Glutamatergic neuron (in vitro differentiated cells): ENCODE measurements at regions not wholly inside any gene's neighbourhood (a gene's known extent, or its start where the extent isn't known, plus 50 kb on each side); places are given as distances from the start of the nearest gene placed in this dataset.
"Not testable (repeated sequence)": the region's sequence is repeated elsewhere in the genome, so short reads cannot be mapped to it uniquely, and the experiment has no call there.

ENCODE experiments used
- DNase-seq: peaks from one replicate; pipeline ENCODE4 v3.0.0; 2022
- H3K27ac Mint-ChIP-seq: one replicate; pipeline ENCODE4 v1.8.0; 2020; ENCODE audit warnings: mild to moderate bottlenecking, mixed read lengths, inconsistent platforms; ENCODE audit not compliant: unreplicated experiment
- H3K27me3 Mint-ChIP-seq: one replicate; pipeline ENCODE4 v1.8.0; 2020; ENCODE audit warnings: mild to moderate bottlenecking, moderate library complexity, mixed read lengths, inconsistent platforms; ENCODE audit not compliant: unreplicated experiment
- H3K36me3 Mint-ChIP-seq: one replicate; pipeline ENCODE4 v1.8.0; 2020; ENCODE audit warnings: mild to moderate bottlenecking, mixed read lengths, inconsistent platforms; ENCODE audit not compliant: unreplicated experiment
- H3K4me1 Mint-ChIP-seq: one replicate; pipeline ENCODE4 v1.8.0; 2020; ENCODE audit warnings: mild to moderate bottlenecking, low read depth, mixed read lengths, inconsistent platforms; ENCODE audit not compliant: unreplicated experiment
- H3K4me3 Mint-ChIP-seq: one replicate; pipeline ENCODE4 v1.8.0; 2020; ENCODE audit warnings: mild to moderate bottlenecking, mixed read lengths, inconsistent platforms; ENCODE audit not compliant: unreplicated experiment
- H3K9me3 Mint-ChIP-seq: one replicate; pipeline ENCODE4 v1.8.0; 2020; ENCODE audit warnings: mild to moderate bottlenecking, moderate library complexity, mixed read lengths, inconsistent platforms; ENCODE audit not compliant: unreplicated experiment
- CTCF ChIP-seq: fragments of 200-600 bp; sonication (generic); IDR thresholded peaks from one replicate; pipeline ENCODE4 v1.5.0; 2021; ENCODE audit not compliant: partially characterized antibody, unreplicated experiment

- Mint-ChIP-seq H3K9me3 (no peaks in the 10 kb centered on the region), H3K36me3 (no peaks in the 10 kb centered on the region), H3K27me3 (peaks cover 2% of the 10 kb centered on the region), H3K4me3 (no peak overlapping the region), H3K4me1 (no peaks in the 10 kb centered on the region), H3K27ac (no peak overlapping the region)
- no peak for DNase-seq
- no peak for TF ChIP-seq CTCF
Observed at GRCh38 chr6:74899416-74899815, 306.4 kb downstream of the COL12A1 start.

GRCh38 chr6:74892091-74892490 lies 313.8 kb downstream of the COL12A1 start:
- H3K4me3 Mint-ChIP-seq: no peak overlapping the region
- H3K27me3 Mint-ChIP-seq: no peaks in the 10 kb centered on the region
- peaks cover 7% of the 10 kb centered on the region for H3K4me1 Mint-ChIP-seq
- no peak overlapping the region for H3K27ac Mint-ChIP-seq
- TF ChIP-seq CTCF: no peak
- H3K36me3 Mint-ChIP-seq: no peaks in the 10 kb centered on the region
- H3K9me3 Mint-ChIP-seq: peaks cover 2% of the 10 kb centered on the region
- no peak for DNase-seq

- no peak for TF ChIP-seq CTCF
- Mint-ChIP-seq H3K27me3 (no peaks in the 10 kb centered on the region), H3K4me1 (peaks cover 7% of the 10 kb centered on the region), H3K27ac (no peak overlapping the region), H3K4me3 (no peak overlapping the region), H3K36me3 (no peaks in the 10 kb centered on the region), H3K9me3 (peaks cover 2% of the 10 kb centered on the region)
- no peak for DNase-seq
Observed at GRCh38 chr6:74891349-74891831, 314.5 kb downstream of the COL12A1 start.

GRCh38 chr6:74889635-74890034 lies 316.2 kb downstream of the COL12A1 start:
- no peak overlapping the region for H3K4me3 Mint-ChIP-seq
- no peak for DNase-seq
- H3K4me1 Mint-ChIP-seq: peaks cover 7% of the 10 kb centered on the region
- no peaks in the 10 kb centered on the region for H3K36me3 Mint-ChIP-seq
- no peak for TF ChIP-seq CTCF
- no peaks in the 10 kb centered on the region for H3K27me3 Mint-ChIP-seq
- H3K9me3 Mint-ChIP-seq: peaks cover 2% of the 10 kb centered on the region
- H3K27ac Mint-ChIP-seq: no peak overlapping the region

- not testable (repeated sequence) for H3K4me1 Mint-ChIP-seq, H3K4me3 Mint-ChIP-seq, H3K27ac Mint-ChIP-seq, H3K36me3 Mint-ChIP-seq, DNase-seq, H3K27me3 Mint-ChIP-seq, H3K9me3 Mint-ChIP-seq
Observed at GRCh38 chr6:74888741-74889140, 317.1 kb downstream of the COL12A1 start.

- Mint-ChIP-seq H3K4me3 (no peak overlapping the region), H3K36me3 (no peaks in the 10 kb centered on the region), H3K9me3 (no peaks in the 10 kb centered on the region), H3K27ac (no peak overlapping the region), H3K4me1 (no peaks in the 10 kb centered on the region), H3K27me3 (no peaks in the 10 kb centered on the region)
- no peak for DNase-seq
- no peak for TF ChIP-seq CTCF
Observed at GRCh38 chr6:74879976-74880375, 325.9 kb downstream of the COL12A1 start.
